ENCODE measurements at regions not wholly inside any gene's neighbourhood (a gene's known extent, or its start where the extent isn't known, plus 50 kb on each side); places are given as distances from the start of the nearest gene placed in this dataset.

- no peak for DNase-seq (ENCODE audit: low spot score)
These were observed 446.0 kb upstream of the DCN start for GRCh38 chr12:91628656-91629055.

GRCh38 chr12:91627225-91627624, 444.6 kb upstream of the DCN start:
- DNase-seq (ENCODE audit: low spot score), result no peak

GRCh38 chr12:91622981-91623380, 440.4 kb upstream of the DCN start:
- DNase-seq (ENCODE audit: low spot score), result no peak

DNA sequence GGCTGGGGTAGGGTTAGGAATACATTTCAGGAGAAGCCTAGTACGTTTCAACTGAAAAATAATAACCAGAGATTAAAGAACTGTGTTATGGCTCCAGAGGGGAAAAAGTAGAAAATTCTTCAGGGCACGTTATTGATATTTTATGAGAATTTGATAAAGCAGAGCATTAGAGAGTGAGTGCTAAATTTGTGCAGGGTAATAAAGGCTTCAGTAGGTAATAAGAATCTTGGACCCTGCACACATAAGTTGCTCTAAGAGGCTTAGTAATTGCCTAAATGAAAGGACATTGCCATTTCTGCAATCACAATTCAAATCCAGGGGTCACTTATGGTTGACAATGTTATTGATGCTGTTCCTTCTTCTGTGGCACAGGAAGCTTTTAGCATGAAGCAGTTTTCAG, 439.4 kb upstream of the DCN start:
- DNase-seq (ENCODE audit: low spot score), result no peak

- no peak for DNase-seq (ENCODE audit: low spot score)
These were observed 438.4 kb upstream of the DCN start for GRCh38 chr12:91620992-91621391.

DNA sequence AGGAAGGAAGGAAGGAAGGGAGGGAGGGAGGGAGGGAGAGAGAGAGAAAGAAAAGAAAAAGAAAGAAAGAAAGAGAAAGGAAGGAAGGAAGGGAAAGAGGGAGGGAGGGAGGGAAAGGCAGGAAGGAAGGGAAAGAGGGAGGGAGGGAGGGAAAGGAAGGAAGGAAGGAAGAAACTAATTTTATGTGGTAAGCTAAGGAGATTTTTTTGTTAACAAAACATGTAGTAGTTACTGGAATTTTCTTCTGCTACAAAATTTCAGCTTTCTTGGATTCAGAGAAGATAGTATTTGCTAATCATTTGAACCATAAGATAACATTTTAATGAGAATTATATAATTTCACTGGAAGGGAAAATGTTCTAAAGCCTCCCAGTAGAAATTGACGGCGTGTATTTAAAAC, 437.8 kb upstream of the DCN start:
- DNase-seq (ENCODE audit: low spot score), result no peak

GRCh38 chr12:91618281-91618680, 435.7 kb upstream of the DCN start:
- no peak for DNase-seq (ENCODE audit: low spot score)

DNA sequence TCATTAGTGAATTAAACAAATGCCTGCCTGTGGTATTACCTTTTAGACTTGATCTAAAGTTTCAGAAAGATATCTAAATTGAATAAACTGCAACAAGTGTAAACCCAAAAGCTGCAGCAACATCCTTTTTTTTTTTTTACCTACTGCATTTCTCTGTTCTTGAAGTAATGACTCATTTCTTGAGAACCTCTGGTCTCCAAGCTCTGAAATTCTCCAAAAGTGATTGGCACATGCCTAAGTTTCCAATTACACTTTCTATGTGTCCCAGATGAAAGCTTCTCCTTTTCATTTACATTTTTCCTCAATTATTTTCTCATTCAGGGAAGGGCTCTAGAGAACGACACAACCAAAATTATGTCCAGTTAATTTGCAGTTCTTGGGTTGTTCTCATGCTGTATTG, 435.2 kb upstream of the DCN start:
- no peak for DNase-seq (ENCODE audit: low spot score)

DNA sequence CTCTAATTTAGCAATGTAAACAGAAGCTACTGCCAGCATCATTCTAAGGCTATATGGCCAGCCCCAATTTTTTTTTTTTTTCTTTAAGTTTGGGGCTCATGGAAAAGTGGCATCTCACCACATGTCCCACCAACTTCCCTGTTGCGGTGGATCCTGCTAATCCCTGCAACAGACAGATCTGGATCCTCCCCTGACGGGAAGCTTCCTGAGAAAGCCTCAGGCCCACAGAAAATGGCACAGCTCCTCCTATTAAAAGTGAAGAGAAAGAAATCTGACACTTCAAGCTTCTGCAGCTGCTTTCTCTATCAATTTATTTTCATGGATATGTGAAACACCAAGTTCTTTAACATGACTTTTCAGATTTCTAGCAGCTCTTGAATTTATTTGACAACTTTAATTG, 433.8 kb upstream of the DCN start:
- no peak for DNase-seq (ENCODE audit: low spot score)

DNA sequence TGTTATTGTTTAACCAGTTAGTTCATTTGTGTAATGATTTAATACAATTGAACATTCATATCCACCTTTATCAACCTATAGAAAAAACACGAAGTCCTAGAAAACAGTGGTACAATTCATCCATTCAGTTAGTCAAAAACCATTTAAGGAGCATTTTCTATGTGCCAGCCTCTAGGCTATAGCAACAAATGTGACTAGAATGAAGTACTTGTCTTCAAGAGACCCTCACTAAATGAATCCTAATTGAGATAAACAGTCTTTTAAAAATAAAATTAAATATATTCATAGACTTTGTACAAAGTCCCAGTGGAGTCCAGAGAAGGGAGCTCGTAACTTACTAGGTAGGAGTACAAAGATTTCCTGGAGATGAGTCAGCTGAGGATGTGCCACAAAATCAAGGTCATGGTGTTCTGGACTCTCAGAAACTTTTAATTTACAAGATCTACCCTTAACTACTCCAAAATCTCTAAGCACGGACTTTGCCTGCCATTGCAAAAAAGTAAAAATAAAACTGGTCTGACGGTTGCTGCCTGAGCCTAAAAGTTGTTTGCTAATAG, 430.7 kb upstream of the DCN start:
- DNase-seq (ENCODE audit: low spot score), result no peak

- no peak for DNase-seq (ENCODE audit: low spot score)
These were observed 427.9 kb upstream of the DCN start for GRCh38 chr12:91610561-91610960.

DNA sequence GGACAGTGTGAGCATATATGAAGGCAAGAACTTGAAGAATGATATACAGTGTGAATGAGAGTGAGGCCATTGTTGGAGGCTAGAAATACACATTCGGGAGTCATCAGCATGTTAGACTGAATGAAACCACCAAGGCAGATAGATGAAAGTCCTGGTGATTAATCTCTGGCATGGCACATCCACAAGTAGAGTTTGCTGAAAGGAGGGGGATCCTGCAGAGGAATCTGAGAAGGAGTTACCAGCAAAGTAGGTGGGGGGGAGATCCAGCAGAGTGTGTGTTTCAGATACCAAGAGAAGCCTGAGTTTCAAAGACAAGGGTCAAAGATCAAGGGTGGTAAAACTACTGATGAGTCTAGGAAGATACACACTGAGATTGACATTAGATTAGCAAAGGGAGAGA, 426.7 kb upstream of the DCN start:
- DNase-seq (ENCODE audit: low spot score), result no peak

DNA sequence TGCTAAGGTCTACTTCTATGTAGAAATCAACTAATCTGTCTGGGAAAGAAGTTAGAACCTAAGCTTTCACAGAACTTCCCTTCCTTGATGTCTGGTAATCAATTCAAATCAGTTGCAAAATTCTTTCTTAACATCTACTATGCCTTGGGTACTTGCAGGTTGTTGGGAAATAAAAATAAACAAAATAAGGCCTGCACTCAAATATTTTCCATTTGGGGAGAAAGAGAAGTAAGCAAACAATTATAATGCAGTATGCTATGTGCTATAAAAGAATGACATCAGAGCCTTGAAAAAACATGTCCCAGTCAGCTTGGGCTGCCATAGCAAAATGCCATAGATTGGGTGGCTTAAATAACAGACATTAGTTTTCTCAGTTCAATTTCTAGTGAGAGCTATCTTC, 425.9 kb upstream of the DCN start:
- no peak for DNase-seq (ENCODE audit: low spot score)

GRCh38 chr12:91606662-91607377, 424.2 kb upstream of the DCN start:
- no peak for DNase-seq (ENCODE audit: low spot score)

GRCh38 chr12:91604897-91605296, 422.3 kb upstream of the DCN start:
- no peak for DNase-seq (ENCODE audit: low spot score)

GRCh38 chr12:91603060-91603459, 420.4 kb upstream of the DCN start:
- DNase-seq (ENCODE audit: low spot score), result no peak

- DNase-seq (ENCODE audit: low spot score), result no peak
These were observed 418.4 kb upstream of the DCN start for GRCh38 chr12:91601054-91601453.

DNA sequence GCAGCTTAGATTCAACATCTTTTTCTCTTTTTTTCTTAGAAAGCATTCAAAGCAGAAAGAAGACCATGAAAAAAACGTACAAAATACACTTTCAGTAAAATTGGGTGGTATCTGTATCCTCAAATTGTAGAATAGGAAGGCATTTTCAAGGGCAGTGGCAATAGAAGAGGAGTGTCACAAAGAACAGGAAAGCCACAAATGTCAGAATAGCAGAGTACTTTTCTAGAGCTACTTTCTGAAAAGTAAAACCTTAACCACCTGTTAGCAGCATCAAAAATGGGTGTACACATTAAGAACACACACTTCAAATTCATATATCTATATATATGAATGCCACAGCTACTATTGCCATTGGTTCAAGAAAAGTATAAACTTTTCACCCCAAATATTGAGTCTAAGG, 412.1 kb upstream of the DCN start:
- DNase-seq (ENCODE audit: low spot score), result no peak

DNA sequence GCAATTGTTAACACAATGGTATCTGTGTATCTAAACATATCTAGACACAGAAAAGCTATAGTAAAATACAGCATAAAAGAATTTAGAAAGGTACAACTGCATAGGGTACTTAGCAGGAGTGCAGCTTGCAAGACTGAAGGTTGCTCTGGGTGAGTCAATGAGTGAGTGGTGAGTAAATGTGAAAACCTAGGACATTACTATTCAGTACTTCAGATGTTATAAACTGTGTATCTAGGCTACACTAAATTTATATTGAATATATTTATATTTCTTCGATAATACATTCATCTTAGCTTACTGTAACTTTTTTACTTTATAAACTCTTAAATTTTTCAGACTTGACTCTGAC, 409.0 kb upstream of the DCN start:
- DNase-seq (ENCODE audit: low spot score), result no peak

DNA sequence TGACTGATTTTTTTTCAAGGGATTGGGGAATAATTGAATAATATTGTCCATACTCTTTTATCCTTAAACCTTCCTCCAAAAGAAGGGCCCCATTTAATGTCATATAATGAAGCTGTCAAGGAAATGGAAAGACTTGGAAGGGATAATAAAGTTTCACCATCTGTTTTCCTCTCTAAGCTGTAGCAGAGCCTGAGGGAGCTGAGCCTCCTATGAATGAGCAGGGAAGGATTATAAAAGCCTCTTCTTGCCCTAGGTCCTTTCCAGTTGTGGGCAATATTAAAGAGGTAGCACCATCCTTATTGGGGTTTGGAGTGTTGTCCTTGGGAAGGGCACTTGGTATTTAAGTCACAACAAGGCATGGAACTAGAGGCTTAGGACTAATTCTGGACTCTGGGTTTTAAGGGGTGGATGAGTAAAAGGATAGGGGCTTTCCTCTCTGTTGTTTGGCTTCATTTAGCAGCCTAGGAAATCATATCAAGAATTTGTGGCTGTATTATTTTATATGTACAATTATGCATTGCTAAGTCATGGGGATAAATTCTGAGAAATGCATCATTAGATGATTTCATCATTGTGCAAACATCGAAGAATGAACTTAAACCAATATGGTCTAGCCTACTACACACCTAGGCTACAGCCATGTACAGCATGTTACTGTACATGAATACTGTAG, 408.5 kb upstream of the DCN start:
- DNase-seq (ENCODE audit: low spot score), result no peak

DNA sequence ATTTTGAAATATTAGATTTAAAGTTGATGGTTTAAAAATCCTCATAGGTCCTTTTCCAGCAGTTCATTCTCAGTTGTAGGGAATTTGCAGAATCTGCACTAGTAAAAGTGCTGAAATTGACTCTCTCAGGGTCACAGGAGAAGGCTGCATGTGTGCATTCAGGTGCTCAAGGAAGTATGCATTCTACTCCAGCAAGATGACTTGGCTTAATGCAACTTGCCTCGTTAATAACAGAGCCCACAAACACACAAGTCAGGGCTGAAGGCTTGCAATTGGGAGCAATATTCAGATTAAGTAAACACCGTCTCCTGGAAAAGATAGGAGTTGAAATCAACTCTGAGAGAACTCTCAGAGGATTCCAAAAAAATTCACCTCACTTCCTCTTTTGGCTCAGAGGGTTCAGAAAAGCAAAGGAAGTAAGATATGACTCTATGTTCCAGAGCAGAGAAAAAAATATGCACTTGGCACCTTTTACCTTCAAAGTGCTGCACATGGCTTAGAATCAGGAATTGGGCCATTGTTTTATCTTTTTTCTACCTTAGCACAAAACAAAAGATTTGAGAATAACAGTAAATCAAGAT, 406.3 kb upstream of the DCN start:
- DNase-seq (ENCODE audit: low spot score), result no peak

GRCh38 chr12:91586015-91586414, 403.4 kb upstream of the DCN start:
- DNase-seq (ENCODE audit: low spot score), result no peak

- DNase-seq (ENCODE audit: low spot score), result no peak
These were observed 400.2 kb upstream of the DCN start for GRCh38 chr12:91582811-91583210.
